Activated T-cell treated with anti-CD3 and anti-CD28 coated beads, Interleukin-2, amount 50 U/mL, for 72 hours (primary cell): ENCODE measurements at regions not wholly inside any gene's neighbourhood (a gene's known extent, or its start where the extent isn't known, plus 50 kb on each side); places are given as distances from the start of the nearest gene placed in this dataset.
"Not testable (repeated sequence)": the region's sequence is repeated elsewhere in the genome, so short reads cannot be mapped to it uniquely, and the experiment has no call there.

Experiments
- ATAC-seq, 2 donors: fragments of 150-1000 bp; cut with Tn5 transposase; replicated peaks in 1 of 2; 2 replicates each; pipeline ENCODE4 v1.10.0; 2021; ENCODE audit warnings: moderate library complexity in 2 of 2, mild to moderate bottlenecking in 1 of 2
- DNase-seq, 2 donors: peaks; one replicate each; pipeline ENCODE4 v3.0.0; 2021 to 2022; ENCODE audit warnings: mixed read lengths in 1 of 2
- H3K27ac Mint-ChIP-seq: one replicate; pipeline ENCODE4 v1.8.0; 2022; ENCODE audit warnings: mild to moderate bottlenecking, moderate library complexity, mixed read lengths
- H3K27me3 Mint-ChIP-seq: one replicate; pipeline ENCODE4 v1.8.0; 2022; ENCODE audit warnings: low read depth, mixed read lengths
- H3K36me3 Mint-ChIP-seq, 2 donors: one replicate each; pipeline ENCODE4 v1.8.0; 2022; ENCODE audit warnings: mixed read lengths in 2 of 2, mild to moderate bottlenecking in 1 of 2; ENCODE audit not compliant: insufficient read depth in 2 of 2
- H3K4me1 Mint-ChIP-seq: one replicate; pipeline ENCODE4 v1.8.0; 2022; ENCODE audit warnings: low read depth, mixed read lengths
- H3K4me3 Mint-ChIP-seq, 2 donors: one replicate each; pipeline ENCODE4 v1.8.0; 2022; ENCODE audit warnings: mild to moderate bottlenecking in 2 of 2, mixed read lengths in 2 of 2, moderate library complexity in 2 of 2
- H3K9me3 Mint-ChIP-seq, 2 donors: one replicate each; pipeline ENCODE4 v1.8.0; 2022; ENCODE audit warnings: mixed read lengths in 2 of 2

DNA sequence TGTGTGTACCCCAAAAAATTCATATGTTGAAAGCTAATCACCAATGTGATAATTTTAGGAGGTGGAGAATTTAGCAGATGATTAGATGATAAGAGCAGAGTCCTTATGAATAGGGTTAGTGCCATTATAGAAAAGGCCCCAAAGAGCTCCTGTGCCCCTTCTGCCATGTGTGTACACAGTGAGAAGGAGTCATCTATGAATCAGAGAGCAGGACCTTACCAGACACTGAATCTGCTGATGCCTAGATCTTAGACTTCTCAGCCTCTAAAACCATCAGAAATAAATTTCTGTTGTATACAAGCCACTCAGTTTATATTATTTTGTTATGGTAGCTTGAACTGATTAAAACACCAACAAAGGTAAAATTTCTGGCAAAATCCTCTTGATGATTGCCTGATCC, 560.0 kb upstream of the CDH2 start:
- H3K27me3 Mint-ChIP-seq: no peaks in the 10 kb centered on the region
- H3K36me3 Mint-ChIP-seq: no peaks in the 10 kb centered on the region

DNA sequence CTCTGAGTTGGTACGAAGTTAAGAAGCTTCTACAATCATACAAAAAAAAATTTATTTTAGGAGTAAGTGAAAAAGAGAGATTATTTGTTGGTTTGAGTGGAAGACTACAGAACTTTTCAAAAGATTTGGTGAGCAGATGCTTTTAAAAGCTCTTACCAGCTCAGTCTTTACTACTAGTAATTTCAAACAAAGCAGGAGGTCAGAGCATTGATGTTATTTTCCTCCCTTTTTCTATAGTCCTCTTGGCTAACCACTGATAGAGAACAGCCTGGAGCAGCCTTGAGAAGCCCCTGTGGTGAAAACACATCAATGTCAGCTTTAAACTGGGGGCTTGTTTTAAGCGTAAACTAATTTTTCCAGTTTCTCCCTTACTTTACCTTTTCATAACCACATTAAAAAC, 559.3 kb upstream of the CDH2 start:
- H3K27me3 Mint-ChIP-seq: no peaks in the 10 kb centered on the region
- no peaks in the 10 kb centered on the region for H3K4me1 Mint-ChIP-seq
- ATAC-seq (no peak), DNase-seq (no peak)
- H3K4me3 Mint-ChIP-seq: no peak overlapping the region
- no peak overlapping the region for H3K27ac Mint-ChIP-seq
- peaks cover 2 to 7% of the 10 kb centered on the region in 2 donors for H3K9me3 Mint-ChIP-seq
- H3K36me3 Mint-ChIP-seq: no peaks in the 10 kb centered on the region

More for the DNA sequence above, 560.0 kb upstream of the CDH2 start:
- Mint-ChIP-seq H3K27ac (no peak overlapping the region), H3K4me1 (no peaks in the 10 kb centered on the region), H3K9me3 (peaks cover 2 to 9% of the 10 kb centered on the region in 2 donors), H3K4me3 (no peak overlapping the region)
- no peak for DNase-seq
- no peak for ATAC-seq

DNA sequence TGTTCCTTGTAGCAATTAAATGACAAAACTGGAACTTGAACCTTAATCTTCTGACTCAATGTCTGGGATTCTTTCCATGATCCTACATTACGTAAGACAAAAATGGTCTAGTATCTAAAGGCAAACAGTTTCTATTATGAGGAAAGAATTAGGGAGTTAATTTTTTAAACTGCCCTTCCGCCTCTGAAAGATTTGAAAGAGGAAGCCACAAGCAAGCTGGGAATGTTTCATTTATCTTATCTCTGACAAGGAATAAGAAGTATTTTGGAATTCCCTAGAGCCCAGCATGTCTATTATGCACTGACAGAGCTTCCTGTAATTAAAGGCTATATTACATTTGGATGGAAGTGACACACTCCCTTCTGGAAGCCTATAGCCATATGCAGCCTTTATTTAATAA, 558.8 kb upstream of the CDH2 start:
- no peaks in the 10 kb centered on the region for H3K27me3 Mint-ChIP-seq
- ATAC-seq (no peak), DNase-seq (no peak)
- no peaks in the 10 kb centered on the region for H3K4me1 Mint-ChIP-seq
- H3K27ac Mint-ChIP-seq: no peak overlapping the region
- peaks cover 2 to 7% of the 10 kb centered on the region in 2 donors for H3K9me3 Mint-ChIP-seq
- no peak overlapping the region for H3K4me3 Mint-ChIP-seq
- no peaks in the 10 kb centered on the region for H3K36me3 Mint-ChIP-seq

DNA sequence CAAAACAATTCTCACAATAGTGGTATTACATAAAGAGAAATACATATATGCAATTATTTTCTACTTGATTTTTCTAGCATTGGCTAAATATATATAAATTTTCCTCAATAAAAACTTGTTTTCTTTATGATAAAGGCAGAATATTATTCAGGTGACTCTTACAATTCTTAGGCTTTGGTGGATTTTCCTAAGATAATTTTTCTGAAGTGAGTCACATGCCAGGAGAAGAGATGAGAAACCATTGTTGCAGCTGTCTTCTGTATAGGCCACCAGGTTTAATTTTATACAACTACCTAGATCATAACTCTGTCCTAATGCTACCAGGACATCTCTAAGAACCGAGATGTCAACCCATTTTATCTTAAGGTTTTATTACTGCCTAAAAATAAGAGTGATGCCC, 552.4 kb upstream of the CDH2 start:
- Mint-ChIP-seq H3K4me1 (no peaks in the 10 kb centered on the region), H3K4me3 (no peak overlapping the region), H3K27ac (no peak overlapping the region), H3K36me3 (no peaks in the 10 kb centered on the region), H3K27me3 (no peaks in the 10 kb centered on the region), H3K9me3 (peaks cover 0 to 9% of the 10 kb centered on the region in 2 donors)
- no peak for DNase-seq
- ATAC-seq: no peak

DNA sequence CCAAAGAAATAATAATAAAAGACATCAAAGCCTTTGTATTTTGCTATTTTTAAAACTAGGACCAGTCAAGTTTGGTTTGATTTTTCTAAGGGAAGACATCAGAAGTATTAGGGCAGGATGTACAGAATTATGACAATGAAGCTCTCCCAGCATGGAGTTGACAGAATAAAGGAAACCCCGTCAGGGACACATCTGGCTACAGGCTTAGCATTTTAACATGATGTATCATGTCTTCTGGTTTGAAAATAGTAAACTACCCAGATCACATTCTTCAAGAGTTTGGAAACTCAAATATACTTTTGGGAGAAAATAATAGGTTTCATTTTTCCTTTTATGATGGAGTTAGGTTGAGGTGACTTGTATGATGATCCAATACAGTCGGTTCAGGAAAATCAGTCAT, 552.0 kb upstream of the CDH2 start:
- DNase-seq (no peak), ATAC-seq (no peak)
- Mint-ChIP-seq H3K4me3 (no peak overlapping the region), H3K27me3 (no peaks in the 10 kb centered on the region), H3K27ac (no peak overlapping the region), H3K4me1 (no peaks in the 10 kb centered on the region), H3K36me3 (no peaks in the 10 kb centered on the region), H3K9me3 (peaks cover 0 to 10% of the 10 kb centered on the region in 2 donors)

DNA sequence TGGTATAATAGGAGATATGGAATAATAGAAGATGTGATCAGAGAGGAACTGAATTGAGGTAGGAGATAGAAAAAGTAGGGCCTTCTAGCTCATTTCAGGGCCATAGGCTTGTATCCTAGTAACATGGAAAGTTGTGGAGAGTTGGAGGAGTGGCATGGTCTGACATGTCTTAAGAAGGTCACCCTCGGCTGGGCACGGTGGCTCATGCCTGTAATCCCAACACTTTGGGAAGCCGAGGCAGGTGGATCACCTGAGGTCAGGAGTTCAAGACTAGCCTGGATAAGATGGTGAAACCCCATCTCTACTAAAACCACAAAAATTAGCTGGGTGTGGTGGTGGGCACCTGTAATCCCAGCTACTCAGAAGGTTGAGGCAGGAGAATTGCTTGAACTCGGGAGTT, 550.3 kb upstream of the CDH2 start:
- H3K9me3 Mint-ChIP-seq: peaks cover 0 to 10% of the 10 kb centered on the region in 2 donors
- H3K36me3 Mint-ChIP-seq, H3K4me3 Mint-ChIP-seq, H3K4me1 Mint-ChIP-seq, H3K27me3 Mint-ChIP-seq, ATAC-seq, DNase-seq, H3K27ac Mint-ChIP-seq: not testable (repeated sequence)

DNA sequence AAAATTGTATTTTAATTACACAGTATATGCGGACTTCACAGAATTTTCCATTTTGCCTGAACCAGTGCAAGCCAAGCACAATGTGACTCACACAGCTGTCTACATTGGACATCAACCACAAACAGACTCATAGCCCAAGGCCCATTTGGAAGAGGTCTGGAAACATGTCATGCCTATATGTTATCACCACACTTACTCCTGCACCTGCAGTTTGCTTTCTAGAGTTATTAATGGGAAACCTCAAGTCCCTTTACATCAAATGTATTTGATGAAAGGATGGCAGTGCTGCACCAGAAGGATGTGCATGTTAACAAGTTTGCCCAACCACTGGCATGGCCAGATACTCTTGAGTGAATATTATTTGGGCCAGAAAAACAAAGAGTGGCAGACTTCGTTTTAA, 548.9 kb upstream of the CDH2 start:
- H3K36me3 Mint-ChIP-seq: no peaks in the 10 kb centered on the region
- H3K27ac Mint-ChIP-seq: no peak overlapping the region
- H3K27me3 Mint-ChIP-seq: no peaks in the 10 kb centered on the region
- H3K4me1 Mint-ChIP-seq: no peaks in the 10 kb centered on the region
- no peak for ATAC-seq
- no peak for DNase-seq
- peaks cover 0 to 10% of the 10 kb centered on the region in 2 donors for H3K9me3 Mint-ChIP-seq
- H3K4me3 Mint-ChIP-seq: no peak overlapping the region

DNA sequence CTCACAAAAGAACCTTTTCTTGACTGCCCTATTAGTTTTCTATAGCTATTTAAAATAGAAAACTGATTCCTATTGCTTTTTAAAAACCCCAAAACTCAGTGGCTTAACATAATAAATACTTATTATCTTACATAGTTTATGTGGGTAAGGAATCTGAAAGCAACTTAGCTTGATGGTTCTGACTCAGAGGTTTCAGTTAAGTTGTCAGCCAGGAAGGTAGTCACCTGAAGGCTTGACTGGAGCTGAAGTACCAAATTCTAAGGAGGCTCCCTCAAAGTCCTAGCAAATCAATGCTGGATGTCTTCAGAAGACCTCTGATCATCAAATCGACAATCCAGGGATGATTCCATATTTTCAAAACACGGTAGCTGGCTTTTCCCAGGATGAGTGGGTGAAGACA, 546.6 kb upstream of the CDH2 start:
- no peaks in the 10 kb centered on the region for H3K4me1 Mint-ChIP-seq
- peaks cover 0 to 10% of the 10 kb centered on the region in 2 donors for H3K9me3 Mint-ChIP-seq
- H3K4me3 Mint-ChIP-seq: no peak overlapping the region
- no peaks in the 10 kb centered on the region for H3K36me3 Mint-ChIP-seq
- ATAC-seq: no peak
- no peak for DNase-seq
- no peak overlapping the region for H3K27ac Mint-ChIP-seq
- H3K27me3 Mint-ChIP-seq: no peaks in the 10 kb centered on the region

DNA sequence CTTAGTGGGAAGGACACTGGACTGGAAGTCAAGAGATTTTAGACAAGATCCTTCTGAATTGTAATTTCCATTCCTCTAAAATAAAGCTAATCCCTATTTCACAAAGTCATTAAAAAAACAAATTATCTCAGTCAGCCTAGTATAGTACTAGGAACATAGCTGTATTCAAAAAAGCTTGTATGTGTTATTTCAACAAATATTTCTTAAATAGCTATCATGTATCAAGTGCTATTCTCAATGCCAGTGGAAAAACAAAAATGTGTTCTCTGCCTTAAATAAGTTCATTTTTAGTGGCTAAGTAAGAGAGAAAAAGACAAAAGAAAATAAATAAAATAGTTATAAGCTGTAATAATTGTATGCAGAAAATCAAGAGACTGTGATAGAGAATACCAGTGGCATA, 541.8 kb upstream of the CDH2 start:
- Mint-ChIP-seq H3K36me3 (peaks cover 0 to 1% of the 10 kb centered on the region in 2 donors), H3K9me3 (peaks cover 8 to 10% of the 10 kb centered on the region in 2 donors), H3K27ac (no peak overlapping the region), H3K4me1 (no peaks in the 10 kb centered on the region), H3K4me3 (no peak overlapping the region), H3K27me3 (no peaks in the 10 kb centered on the region)
- DNase-seq (no peak), ATAC-seq (no peak)

DNA sequence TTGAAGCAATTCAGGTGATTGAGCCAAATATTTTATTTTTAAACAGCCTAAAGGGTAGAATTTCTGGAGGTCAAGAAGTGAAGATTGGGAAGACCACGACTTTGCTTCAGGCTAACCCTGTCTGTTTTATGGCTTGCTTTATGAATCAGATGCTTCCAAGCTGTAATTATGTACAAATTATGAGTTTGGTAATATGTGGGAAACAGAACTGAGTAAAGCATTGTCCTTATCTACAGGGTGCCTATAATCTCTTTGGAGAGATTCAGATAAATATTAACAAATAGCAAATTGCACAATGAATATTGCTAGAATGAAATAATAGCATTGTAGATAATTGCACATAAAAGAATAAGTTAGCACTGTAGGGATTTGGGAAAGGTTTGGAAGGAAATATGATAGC, 539.4 kb upstream of the CDH2 start:
- Mint-ChIP-seq H3K4me3 (no peak overlapping the region), H3K27me3 (no peaks in the 10 kb centered on the region), H3K27ac (no peak overlapping the region), H3K36me3 (peaks cover 0 to 1% of the 10 kb centered on the region in 2 donors), H3K9me3 (peaks cover 7 to 10% of the 10 kb centered on the region in 2 donors), H3K4me1 (no peaks in the 10 kb centered on the region)
- DNase-seq (no peak), ATAC-seq (no peak)

DNA sequence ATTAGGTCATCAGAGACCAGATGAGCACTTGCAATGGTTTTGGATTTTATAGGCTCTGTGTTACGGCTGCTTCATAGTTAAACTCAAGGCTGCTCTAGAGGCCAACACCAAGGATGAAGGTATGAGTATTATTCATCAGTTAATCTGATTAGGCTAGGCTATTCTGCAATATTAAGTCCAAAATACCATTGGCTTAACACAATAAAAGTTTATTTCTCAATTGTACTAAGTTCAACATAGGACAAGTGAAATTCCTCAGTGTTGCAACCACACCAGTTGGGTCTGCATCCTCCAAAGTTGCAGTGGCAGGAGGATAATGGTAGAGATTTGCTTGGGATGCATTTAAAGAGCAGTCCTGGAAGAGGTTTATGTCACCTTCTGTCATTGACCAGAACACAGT, 538.3 kb upstream of the CDH2 start:
- DNase-seq (no peak), ATAC-seq (no peak)
- no peaks in the 10 kb centered on the region for H3K4me1 Mint-ChIP-seq
- H3K9me3 Mint-ChIP-seq: peaks cover 10 to 12% of the 10 kb centered on the region in 2 donors
- H3K27ac Mint-ChIP-seq: no peak overlapping the region
- peaks cover 0 to 3% of the 10 kb centered on the region in 2 donors for H3K36me3 Mint-ChIP-seq
- no peak overlapping the region for H3K4me3 Mint-ChIP-seq
- no peaks in the 10 kb centered on the region for H3K27me3 Mint-ChIP-seq

DNA sequence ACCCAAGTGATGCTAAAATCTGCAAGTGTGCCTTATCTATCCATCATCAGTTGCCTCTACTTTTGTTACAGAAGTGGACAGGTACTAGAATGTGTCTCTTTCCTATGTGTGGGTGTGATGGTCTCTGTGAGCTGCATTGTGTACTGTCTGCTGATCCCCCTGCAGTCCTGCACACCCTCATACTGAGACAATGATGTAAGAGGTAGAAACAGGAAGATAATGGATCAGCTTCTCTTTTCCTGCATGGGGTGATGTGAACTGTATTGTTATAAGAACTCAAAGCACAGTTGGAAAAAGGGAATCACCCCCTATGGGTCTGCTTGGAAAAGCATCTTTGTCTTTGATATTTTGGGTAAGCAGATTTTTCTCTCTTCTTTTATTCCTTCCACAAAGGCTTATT, 537.6 kb upstream of the CDH2 start:
- no peak overlapping the region for H3K27ac Mint-ChIP-seq
- H3K27me3 Mint-ChIP-seq: no peaks in the 10 kb centered on the region
- no peaks in the 10 kb centered on the region for H3K4me1 Mint-ChIP-seq

DNA sequence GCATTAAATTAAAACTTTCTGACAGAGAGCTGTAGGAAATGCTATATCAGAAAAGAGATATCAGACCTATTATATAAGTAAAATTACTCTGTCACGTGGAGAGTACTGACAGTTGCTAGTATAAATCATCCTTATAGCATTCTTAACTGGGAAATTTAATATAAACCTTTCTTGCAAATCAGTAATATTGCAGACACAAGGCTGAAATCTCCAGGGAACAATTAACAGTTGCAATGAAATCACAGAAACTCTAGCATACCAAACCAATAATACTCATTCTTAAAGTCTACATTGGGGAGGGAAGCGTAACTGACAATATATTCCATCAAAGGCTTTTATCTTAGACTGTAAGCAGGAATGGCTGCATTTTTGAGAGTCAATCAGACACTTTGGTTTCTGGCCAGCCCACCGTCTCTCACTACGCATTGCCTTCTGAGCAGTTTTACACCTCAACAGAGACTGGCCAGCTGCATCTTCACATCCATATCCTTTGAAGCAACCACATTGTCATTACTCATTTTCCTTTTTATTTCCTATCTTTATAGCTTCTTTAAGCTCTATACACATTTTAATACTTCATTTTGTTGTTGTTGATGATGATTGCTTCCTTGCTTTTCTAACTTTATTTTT, 536.0 kb upstream of the CDH2 start:
- Mint-ChIP-seq H3K4me3 (no peak overlapping the region), H3K36me3 (peaks cover 0 to 3% of the 10 kb centered on the region in 2 donors), H3K9me3 (peaks cover 10 to 12% of the 10 kb centered on the region in 2 donors), H3K27ac (no peak overlapping the region), H3K27me3 (no peaks in the 10 kb centered on the region), H3K4me1 (no peaks in the 10 kb centered on the region)
- DNase-seq (no peak), ATAC-seq (no peak)

More for the DNA sequence above, 537.6 kb upstream of the CDH2 start:
- peaks cover 10 to 12% of the 10 kb centered on the region in 2 donors for H3K9me3 Mint-ChIP-seq
- ATAC-seq: no peak
- no peak overlapping the region for H3K4me3 Mint-ChIP-seq
- DNase-seq: no peak
- H3K36me3 Mint-ChIP-seq: peaks cover 0 to 3% of the 10 kb centered on the region in 2 donors

DNA sequence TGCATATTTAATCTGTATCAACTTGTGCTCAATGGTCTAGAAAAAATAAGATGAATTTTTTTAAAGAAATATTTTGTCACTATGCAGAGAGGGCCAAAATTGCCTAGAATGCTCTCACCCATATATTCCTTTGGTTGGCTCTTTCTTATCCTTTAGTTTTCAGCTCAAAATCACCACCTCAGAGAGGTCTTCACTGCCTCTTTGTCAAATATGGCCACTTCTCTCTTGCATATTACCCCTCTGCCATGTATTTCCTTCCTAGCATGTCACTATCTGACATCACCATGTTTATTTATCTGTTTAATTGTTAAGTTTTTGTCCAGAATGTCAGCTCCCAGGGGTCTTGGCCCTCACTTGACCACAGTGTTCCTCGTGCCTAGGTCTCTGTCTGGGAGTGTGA, 535.2 kb upstream of the CDH2 start:
- no peak for ATAC-seq
- no peak for DNase-seq
- no peaks in the 10 kb centered on the region for H3K27me3 Mint-ChIP-seq
- H3K4me1 Mint-ChIP-seq: no peaks in the 10 kb centered on the region
- H3K27ac Mint-ChIP-seq: no peak overlapping the region
- H3K36me3 Mint-ChIP-seq: peaks cover 0 to 1% of the 10 kb centered on the region in 2 donors
- peaks cover 5 to 9% of the 10 kb centered on the region in 2 donors for H3K9me3 Mint-ChIP-seq
- H3K4me3 Mint-ChIP-seq: no peak overlapping the region
